Islet precursor cell (in vitro differentiated cells): ENCODE measurements at regions not wholly inside any gene's neighbourhood (a gene's known extent, or its start where the extent isn't known, plus 50 kb on each side); places are given as distances from the start of the nearest gene placed in this dataset.
"Not testable (repeated sequence)": the region's sequence is repeated elsewhere in the genome, so short reads cannot be mapped to it uniquely, and the experiment has no call there.

ENCODE experiments used
- DNase-seq: peaks from one replicate; pipeline ENCODE4 v3.0.0-alpha.2; 2018

DNA sequence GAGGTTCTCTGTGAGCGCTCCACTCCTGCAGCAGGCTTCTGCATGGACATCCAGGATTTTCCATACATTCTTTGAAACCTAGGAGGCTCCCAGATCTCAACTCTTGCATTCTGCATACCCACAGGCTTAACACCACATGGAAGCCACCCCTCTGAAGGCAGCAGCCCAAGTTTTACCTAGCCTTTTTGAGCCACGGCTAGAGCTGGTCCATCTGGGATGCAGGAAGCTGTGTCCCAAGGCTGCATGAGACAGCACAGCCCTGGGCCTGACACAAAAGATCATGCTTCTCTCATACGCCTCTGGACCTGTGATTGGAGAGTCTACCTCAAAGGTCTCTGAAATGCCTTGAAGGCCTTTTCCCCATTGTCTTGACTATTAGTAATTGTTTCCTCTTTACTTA lies 53.6 kb upstream of the RPRM start:
- DNase-seq, result no peak

DNA sequence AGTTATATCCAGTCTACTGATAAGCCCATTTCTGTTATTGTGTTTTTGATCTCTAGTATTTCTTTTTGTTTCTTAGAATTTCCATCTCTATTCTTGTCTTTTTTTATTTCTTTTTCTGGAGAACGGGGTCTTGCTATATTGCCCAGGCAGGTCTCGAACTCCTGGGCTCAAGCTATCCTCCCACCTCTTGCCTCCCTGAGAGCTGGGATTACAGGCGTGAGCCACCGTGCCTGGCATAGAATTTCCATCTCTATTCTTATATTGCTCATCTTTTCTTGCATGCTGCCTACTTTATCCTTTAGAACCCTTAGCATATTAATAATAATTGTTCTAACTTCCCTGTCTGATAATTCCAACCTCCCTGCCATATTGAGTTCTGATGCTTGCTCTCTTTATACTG lies 55.2 kb upstream of the RPRM start:
- DNase-seq, result not testable (repeated sequence)

DNA sequence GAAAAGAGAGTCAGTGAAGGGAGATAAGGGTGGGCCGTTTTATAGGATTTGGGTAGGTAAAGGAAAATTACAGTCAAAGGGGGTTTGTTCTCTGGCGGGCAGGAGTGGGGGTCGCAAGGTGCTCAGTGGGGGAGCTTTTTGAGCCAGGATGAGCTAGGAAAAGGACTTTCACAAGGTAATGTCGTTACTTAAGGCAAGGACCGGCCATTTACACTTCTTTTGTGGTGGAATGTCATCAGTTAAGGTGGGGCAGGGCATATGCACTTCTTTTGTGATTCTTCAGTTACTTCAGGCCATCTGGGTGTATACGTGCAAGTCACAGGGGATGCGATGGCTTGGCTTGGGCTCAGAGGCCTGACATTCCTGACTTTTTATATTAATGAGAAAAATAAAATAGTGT lies 56.0 kb upstream of the RPRM start:
- not testable (repeated sequence) for DNase-seq

DNA sequence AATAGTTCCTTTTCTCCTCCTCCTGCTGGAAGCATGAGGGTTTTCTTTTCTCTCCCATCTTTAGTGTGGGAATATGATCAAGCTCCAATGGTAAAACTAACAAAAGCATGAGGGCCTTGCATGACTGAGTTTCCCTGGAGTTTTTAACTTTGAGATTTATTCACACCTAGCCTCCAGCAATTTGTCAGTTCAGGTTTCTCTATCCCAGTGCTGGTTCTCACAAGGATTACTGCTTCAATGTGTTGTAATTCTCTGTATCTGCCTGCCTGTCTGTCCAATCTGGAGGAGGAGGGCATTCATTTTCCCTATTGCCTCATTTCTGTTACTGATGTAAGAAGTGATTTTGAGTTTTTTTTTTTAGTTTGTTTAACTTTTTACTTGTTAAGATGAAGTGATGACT lies 57.6 kb upstream of the RPRM start:
- DNase-seq, result no peak

DNA sequence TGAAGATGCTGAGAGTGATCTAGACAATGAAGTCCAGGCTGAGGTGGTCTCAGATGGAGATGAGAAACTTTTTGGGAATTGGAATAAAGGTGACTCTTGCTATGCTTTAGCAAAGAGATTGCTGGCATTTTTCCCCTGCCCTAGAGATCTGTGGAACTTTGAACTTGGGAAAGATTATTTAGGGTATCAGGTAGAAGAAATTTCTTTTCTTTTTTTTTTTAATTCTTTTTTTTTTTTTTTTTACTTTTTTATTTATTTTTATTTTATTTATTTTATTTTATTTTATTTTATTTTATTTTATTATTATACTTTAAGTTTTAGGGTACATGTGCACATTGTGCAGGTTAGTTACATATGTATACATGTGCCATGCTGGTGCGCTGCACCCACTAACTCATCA lies 59.5 kb upstream of the RPRM start:
- DNase-seq, result not testable (repeated sequence)

DNA sequence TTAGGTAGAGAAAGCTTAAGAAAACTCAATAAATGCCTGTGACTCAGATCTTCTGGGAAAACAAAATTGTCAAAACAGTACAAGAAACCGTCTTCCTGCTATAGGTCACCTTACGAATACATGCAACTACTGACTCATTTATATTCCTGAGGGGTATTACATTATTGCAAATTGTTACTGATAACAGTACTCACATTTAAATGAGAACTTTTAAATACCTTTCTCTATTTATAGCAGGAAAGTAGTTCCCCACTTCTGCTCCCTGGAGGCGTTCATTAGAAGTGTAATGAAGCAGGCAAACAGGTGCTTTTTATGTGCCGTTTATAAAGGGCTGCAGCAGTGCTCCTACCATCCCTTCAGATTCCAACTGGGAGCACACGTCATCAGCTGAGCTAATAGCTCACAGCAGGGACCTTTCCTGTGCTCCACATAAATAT lies 65.1 kb upstream of the RPRM start:
- no peak for DNase-seq

DNA sequence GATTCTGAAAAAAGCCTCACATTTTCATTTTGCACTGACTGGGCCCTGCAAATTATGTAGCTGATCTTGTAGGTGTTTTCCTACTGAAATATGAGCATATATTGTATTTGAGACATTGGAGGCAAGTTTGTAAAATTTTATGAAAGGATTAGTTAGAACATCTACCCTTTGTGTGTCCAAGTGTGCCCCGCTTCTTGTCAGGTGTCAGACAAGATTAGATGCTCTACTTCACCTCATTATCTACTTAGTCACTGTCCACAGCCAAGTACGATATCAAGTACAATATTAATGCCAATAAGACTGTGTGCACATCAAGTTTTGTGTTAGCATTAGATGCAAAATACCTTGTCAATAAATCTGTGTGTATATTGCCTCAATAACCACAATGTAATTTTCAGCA lies 67.8 kb upstream of the RPRM start:
- no peak for DNase-seq

DNA sequence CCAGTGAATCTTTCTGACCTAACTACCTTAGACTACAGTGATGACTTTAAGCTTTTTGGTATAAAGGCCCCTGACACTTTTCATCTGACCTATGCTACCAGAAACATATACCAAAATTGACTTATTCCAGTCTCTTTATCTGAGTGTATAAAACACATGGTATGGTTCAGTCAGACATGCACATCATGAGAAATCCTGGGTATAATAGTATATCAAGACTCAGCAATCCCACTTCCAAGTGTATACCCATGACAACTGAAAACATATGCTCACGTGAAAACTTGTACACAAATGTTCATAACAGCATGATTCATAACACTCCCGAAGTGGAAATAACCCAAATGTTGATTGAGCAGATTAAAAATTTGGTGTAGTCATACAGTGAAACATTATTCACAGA lies 70.0 kb upstream of the RPRM start:
- no peak for DNase-seq

DNA sequence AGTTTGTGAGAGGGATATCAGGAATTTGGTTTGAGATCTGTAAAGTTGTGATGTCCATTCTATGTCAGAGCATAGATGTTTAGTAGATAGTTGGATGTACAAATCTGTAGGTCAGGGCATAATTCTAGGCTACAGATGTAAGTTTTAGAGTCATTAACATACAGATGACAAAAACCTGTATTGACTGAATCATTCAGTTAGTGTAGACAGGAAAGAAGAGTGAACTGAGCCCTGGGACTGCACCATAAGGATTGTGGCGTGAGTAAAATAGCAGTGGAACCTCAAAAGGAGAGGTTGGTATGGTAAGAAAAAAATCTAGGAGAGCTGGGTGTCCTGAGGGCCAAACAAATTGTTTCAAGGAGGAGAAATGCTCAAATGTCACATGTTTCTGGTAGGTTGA lies 73.1 kb upstream of the RPRM start:
- DNase-seq, result no peak

DNA sequence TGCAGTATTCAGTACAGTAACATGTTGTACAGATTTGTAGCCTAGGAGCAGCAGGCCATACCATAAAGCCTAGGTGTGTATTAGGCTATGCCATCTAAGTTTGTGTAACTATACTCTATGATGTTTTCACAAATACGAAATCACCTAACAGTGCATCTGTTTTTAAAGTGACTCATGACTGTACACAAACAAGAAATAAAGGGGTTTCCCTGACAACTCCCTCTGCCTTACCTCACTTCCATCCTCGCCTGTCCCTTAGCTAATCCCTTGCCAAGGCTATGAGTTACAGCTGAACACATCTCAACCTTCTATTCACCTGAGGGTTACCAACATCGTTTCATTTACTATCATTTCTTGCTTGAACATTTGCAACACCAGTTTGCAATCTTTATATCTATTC lies 78.6 kb upstream of the RPRM start:
- no peak for DNase-seq

DNA sequence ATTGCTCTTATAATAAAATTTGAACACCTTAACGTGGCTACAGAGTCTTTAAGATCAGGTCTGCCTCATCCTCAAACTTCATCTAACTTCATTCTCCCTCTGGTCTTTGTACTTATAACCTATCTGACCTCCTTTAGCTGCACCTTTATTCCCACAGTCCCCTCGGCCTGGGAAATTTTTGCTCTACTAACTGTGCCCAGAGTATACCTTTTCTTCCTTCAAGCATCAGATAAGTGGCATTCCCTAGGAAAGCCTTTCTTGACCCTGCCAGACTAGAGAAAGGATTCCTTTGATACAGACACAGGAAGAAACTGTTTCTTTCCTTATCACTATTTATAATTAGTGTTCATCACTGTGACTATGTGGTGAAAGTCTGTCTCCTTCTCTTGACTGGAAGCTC lies 79.2 kb upstream of the RPRM start:
- peak; percentile 61 for DNase-seq

DNA sequence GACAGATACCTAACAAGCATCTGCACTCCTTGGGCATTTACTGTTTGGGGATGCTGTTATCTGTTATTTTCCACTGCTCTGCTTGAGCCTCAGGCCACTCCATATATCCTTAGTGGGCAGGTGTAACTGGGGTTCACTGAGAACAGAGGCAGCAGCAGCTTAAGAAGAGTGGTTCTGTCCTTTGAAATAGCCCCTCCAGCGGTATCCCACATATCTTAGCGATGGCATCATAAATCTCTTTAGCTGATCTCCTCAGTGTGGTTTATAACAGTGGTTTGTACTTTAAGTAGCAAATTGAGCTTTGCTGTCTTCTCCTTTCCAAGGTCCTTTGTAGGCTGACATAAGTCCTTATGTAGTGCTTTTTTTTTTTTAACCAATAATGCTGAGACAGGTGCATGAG lies 79.7 kb upstream of the RPRM start:
- peak; percentile 57 for DNase-seq

DNA sequence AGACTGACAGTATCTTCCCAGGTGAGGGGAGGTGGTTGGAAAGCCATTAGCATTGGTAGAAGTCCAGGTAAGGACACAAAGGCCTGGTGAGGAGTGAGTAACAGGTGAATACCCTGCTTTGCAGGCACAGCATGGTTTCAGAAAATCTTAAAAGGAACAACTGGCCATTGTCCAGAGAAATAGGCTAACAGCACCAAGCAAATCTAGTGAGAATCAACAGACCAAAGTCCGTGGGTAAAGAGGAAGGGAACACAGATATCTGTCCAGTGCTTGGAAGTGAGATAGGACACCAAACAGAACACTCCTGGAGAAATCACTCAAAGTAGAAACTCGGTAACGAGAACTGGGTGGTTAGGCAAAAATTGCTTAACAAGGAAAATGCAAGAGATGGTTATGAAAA lies 88.8 kb upstream of the RPRM start:
- no peak for DNase-seq

DNA sequence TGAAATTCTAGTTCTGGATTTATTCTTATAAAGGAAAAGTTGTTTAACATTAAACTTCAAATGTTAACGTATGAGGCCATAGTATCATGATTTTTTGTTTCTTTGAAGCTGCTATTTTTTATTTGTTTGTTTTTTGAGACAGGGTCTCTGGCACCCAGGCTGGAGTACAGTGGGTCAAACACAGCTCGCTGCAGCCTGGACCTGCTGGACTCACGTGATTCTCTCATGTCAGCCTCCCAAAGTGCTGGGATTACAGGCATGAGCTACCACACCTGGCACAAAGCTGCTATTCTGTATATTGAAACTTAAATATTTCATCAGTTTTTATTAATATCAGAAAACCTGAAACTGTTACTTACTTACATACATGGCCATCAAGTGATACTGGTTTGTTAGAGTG lies 89.5 kb upstream of the RPRM start:
- no peak for DNase-seq

DNA sequence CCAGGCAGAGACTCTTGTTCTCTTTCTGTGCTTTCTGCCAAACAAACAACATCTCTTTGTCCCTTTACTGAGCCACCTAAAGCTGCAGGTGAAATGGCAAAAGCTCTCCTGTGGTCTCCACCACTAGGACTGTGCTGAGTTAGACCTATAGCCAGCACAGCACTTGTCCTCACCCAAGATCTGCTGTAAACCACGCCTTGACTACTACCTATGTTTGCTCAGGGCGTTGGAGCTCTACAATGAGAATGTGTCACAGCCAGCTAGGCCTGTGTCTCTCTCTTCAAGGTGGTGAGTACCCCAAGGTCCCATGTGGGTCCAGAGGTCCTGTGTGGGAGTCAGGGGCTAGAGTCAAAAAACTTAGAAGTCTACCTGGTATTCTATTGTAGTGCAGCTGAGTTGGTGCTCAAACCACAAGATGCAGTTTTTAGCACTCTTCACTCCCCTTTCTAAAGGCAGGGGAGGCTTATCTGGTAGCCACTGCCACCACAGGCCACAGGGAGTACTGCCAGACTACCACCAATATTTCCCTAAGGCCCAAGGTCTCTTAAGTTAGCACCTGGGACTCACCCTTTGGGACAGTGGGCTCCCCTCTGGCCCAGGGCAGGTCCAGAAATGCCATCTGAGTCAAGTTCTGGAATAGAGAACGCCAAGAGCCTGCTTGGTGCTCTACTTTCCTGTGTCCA lies 96.8 kb upstream of the RPRM start:
- DNase-seq, result no peak

DNA sequence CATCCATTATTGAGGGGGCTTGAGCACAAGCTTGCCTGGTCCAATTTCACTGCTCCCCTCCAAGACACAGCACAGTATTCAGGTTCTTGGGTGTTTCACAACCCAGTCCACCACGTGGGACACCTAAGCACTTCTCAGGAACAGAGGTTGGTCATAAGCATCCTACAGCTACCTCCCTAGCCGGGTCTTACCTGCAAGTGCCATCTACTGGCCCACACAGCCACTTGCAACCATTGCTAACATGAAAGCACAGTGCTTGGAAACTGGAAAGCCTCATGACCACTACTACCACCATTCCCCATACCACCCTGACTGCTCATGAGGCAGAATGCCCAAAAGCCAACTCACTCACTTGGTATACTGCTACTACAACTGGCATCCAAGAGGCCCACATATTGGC lies 105.7 kb upstream of the RPRM start:
- DNase-seq, result no peak

DNA sequence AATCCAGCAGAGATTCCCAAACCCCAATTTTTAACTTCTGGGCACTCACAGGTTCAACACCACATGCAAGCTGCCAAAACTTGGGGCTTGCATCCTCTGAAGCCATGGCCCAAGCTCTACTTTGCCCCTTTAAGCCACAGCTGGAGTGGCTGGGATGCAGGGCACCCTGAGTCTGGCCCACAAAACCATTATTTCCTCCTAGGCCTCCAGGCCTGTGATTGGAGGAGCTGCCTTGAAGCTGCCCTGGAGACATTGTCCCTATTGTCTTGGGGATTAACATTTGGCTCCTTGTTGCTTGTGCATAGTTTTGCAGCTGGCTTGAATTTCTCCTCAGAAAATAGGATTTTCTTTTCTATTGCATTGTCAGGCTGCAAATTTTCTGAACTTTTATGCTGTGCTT lies 109.8 kb upstream of the RPRM start:
- no peak for DNase-seq

DNA sequence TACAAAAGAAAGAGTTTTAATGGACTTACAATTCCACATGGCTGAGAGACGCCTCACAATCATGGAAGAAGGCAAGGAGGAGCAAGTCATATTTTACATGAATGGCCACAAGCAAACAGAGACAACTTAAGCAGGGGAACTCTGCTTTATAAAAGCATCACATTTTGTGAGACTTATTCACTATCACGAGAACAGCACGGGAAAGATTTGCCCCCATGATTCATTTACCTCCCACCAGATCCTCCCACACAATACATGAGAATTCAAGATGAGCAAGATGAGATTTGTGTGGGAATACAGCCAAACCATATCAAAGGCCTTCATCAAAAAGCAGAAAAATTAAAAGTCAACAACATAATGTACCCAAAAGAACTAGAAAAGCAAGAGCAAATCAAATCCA lies 111.0 kb upstream of the RPRM start:
- DNase-seq, result no peak

DNA sequence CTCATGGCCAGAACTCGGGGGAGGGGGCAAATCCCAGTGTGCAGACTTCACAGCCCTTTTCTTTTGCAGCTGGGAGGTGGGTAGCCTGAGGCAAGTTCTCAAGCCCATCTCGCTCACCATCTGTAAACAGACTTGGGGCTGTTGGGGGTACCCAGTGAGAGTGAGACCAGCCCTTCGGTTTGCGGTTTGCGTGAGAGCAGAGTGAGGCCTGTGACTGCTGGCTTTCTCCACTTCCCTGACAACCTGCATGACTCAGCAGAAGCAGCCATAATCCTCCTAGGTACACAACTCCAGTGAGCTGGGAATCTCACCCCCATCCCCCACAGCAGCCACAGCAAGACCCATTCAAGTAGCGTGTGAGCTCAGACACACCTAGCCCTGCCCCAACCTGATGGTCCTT lies 114.5 kb upstream of the RPRM start:
- peak; percentile 91 for DNase-seq

DNA sequence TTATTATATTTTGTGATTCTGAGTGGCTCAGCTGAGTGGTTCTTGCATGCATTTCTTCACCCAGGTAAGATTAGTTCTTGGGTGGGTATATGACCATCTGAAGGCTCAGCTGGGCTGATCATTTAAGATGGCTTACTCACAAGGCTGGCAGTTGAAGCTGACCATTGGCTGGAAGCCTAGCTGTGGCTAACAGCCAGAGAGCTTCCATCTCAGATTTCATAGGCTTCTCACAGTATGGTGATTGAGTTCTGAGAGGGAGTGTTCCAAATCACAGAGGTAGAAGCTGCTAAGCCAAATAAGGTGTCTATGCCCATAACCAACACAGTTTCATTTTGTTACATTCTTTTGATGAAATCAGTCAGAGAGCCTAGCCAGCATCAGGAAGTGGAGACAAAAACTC lies 117.4 kb upstream of the RPRM start:
- DNase-seq, result peak; percentile 59

DNA sequence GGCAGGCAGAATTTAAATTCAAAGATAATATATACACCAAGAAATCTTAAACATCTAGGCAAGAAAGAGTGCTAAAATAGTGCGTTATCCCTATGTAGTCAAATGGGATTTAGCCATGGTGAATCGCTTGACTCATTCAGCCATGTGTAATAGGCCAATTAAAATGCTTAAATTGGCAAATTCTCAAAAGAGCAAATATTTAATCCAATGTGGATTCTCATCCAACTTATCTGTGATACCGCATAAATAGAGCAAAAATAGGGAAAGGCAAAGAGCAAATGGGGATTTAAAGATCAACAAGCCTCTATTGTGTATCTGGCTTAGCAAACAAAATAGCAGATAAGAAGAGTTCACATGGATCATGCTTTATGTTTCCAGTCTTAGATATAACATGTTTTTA lies 123.2 kb upstream of the RPRM start:
- no peak for DNase-seq

DNA sequence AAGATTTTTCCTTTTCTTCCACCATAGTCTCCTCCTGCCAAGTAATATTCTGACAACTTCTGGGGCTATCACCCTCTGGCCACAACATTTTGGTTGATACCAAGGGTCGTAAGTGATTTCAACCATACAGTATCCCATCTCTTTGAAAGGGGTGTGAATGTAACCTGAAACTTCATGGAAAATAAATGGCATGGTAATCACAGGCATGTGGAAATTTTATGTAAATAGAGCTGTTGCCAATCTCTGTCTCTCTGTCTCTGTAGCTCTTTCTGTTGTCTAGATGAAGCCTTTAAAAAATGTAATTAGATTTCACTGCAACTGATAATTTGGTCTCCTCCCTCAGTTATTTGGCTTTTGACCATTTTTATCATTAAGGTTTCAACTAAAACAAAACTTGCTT lies 125.6 kb upstream of the RPRM start:
- DNase-seq, result no peak

DNA sequence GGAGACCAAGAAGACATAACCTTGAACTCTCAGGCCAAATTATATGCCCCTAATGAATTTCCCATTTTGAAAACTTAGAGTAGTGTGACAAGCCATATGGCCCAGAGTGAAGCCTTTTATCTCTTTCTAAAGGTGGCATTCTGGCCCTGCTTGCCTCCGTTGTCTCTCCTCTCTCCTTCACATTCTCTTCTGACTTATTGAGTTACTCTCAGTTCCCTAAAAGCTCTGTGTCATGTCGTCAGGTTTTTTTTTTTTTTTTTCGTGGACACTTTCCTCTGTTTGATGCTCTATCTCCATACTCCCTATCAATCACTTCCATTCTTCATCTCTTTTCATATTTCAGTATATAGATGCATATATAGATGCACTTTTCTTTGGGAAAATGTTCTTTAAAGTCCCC lies 128.1 kb upstream of the RPRM start:
- no peak for DNase-seq

DNA sequence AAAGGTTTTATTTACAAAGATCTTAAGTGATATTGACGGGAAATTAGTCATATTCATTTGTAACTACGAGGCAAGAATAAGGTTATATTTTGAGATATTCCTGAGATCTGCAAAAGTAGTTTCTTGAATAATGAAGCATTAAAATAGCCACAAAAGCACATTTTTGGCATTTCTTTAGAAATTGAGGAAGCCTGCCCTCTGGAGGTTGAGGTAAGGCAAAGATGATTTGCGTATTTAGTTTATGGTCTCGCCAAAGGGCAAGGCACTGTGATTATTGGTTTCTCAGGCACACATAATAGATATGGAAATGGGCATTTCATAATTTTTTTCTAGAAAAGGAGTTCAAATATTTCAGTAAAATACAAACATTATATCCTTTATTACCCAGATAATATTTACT lies 143.7 kb upstream of the RPRM start:
- no peak for DNase-seq

DNA sequence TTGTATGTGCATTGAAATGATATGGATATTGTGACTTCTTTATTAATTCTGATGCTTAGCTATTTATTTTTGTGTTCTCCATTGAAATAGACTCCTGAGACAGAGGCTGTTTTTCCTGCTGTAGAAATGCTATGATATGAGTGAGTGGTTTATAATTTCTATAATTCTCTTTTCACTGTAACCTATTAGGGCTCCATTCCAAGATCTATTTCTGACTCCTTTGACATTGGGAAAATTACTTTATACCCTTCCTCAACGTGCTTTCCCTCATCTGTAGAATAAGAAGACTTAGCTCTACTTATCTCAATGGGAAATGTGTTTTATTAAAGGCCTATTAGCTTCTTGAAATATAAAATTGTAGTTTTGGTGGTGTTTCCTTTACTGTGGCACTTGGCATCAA lies 144.5 kb upstream of the RPRM start:
- no peak for DNase-seq

DNA sequence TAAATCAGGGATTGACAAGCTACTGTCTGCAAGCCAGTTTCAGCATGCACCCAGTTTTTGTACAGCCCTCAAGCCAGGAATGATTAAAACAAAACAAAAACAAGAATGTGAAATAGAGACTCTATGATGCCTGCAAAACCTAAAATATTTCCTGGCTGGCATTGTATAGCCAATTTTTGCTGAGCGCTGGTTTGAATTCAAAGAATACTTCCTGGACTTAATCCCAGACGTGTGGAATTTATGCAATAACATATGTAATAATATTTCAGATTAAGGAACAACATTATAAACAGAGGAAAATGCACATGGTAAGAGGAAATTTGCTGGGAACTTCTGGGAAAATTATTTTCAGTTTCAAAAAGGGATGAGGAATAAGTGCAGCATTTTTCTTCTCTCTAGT lies 148.1 kb upstream of the RPRM start:
- DNase-seq, result no peak
